PC-3 (cell line): ENCODE measurements at regions not wholly inside any gene's neighbourhood (a gene's known extent, or its start where the extent isn't known, plus 50 kb on each side); places are given as distances from the start of the nearest gene placed in this dataset.

Experiments used
- CTCF ChIP-seq: fragments of 300-600 bp; sonication (generic); conservative IDR thresholded peaks from 2 replicates; pipeline ENCODE4 v1.5.1; 2017; ENCODE audit warnings: antibody characterized with exemption, low read depth, mild to moderate bottlenecking, low read length
- EZH2 ChIP-seq: fragments of 300-600 bp; sonication (generic); IDR thresholded peaks from one replicate; pipeline ENCODE4 v1.6.1; 2017; ENCODE audit warnings: antibody characterized with exemption, mild to moderate bottlenecking, low read length; ENCODE audit not compliant: unreplicated experiment
- EZH2phosphoT487 ChIP-seq: fragments of 300-600 bp; sonication (generic); IDR thresholded peaks from 2 replicates; pipeline ENCODE4 v1.6.1; 2018; ENCODE audit warnings: mild to moderate bottlenecking, antibody characterized with exemption, low read length, borderline replicate concordance

- TF ChIP-seq CTCF (no peak), EZH2 (no peak), EZH2phosphoT487 (no peak)
Observed at GRCh38 chr1:194069168-194069830, 882.9 kb upstream of the B3GALT2 start.
